Ascending aorta (tissue), 2 donors: ENCODE measurements at regions not wholly inside any gene's neighbourhood (a gene's known extent, or its start where the extent isn't known, plus 50 kb on each side); places are given as distances from the start of the nearest gene placed in this dataset.

Source experiments
- DNase-seq, 2 donors: peaks; one replicate each; pipeline ENCODE4 v3.0.0-alpha.2; 2019; ENCODE audit warnings: low spot score in 2 of 2
- H3K27ac ChIP-seq, 2 donors: fragments of 200-600 bp; sonication (generic); one replicate each; pipeline ENCODE4 v1.5.1; 2016 to 2017; ENCODE audit warnings: mild to moderate bottlenecking in 1 of 2
- H3K27me3 ChIP-seq: fragments of 200-600 bp; sonication (generic); one replicate; pipeline ENCODE4 v1.5.1; 2017
- H3K36me3 ChIP-seq, 2 donors: fragments of 200-600 bp; sonication (generic); one replicate each; pipeline ENCODE4 v1.5.1; 2016
- H3K4me1 ChIP-seq, 2 donors: fragments of 200-600 bp; sonication (generic); one replicate each; pipeline ENCODE4 v1.5.1; 2016 to 2017; ENCODE audit warnings: mild to moderate bottlenecking in 1 of 2
- H3K4me3 ChIP-seq, 2 donors: fragments of 200-600 bp; sonication (generic); one replicate each; pipeline ENCODE4 v1.5.1; 2016 to 2017; ENCODE audit warnings: mild to moderate bottlenecking in 1 of 2
- H3K9me3 ChIP-seq, 2 donors: fragments of 200-600 bp; sonication (generic); one replicate each; pipeline ENCODE4 v1.5.1; 2016
- CTCF ChIP-seq, 3 experiments: fragments of 200-600 bp in 2 of 3; fragments of 450-650 bp in 1 of 3; sonication (generic) in 2 of 3; IDR thresholded peaks; one replicate each; pipeline ENCODE4 v1.5.1; 2016 to 2019; ENCODE audit warnings: antibody characterized with exemption in 3 of 3, mild to moderate bottlenecking in 1 of 3, moderate library complexity in 1 of 3
- intact Hi-C: fragments of 100-400 bp; cut with DNase I; formaldehyde crosslinking; loops from one replicate; pipeline ENCODE4 v1.15.1; 2023

GRCh38 chr1:221641811-221642210 lies 100.1 kb downstream of the DUSP10 start:
- Histone ChIP-seq H3K27ac (no peak overlapping the region), H3K27me3 (no peaks in the 10 kb centered on the region), H3K4me3 (no peak overlapping the region), H3K9me3 (no peaks in the 10 kb centered on the region), H3K36me3 (no peaks in the 10 kb centered on the region), H3K4me1 (no peaks in the 10 kb centered on the region)
- no peak for TF ChIP-seq CTCF (IDR thresholded peaks at IDR 0.05)
- intact Hi-C loops, result no loop called here
- DNase-seq, result no peak

DNA sequence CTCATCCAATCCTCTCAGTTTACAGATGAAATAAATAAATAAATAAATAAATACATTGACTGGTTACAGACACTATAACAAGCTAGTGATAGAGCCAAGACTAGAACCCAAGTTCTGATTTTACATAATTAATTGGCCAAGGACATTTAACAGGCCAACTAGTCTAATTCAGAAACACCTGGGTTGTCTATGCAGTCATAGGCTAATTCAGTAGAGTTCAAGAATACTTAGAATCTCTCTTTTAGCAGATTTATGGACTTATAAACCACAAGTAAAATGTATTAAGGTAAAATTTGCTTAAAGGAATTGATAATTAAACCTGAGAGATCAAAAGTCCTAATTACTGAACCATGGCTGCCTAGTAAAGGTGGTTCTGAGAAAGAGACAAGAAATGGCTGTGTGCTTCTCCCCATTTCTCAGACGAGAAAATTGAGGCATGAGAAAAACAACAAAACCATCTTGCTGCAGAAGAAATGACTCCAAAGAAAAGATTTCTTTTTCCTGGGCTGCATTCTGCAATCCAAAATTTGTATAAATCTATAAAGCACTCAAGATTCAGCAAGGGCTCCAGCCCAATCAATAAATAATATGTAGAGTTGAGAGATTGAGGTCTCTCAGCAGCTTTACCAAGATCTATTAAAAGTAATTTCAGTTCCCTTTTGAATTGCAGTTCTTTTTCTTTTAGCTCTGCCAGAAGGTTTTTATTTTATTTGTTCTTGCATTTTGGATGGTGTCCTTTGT lies 98.3 kb downstream of the DUSP10 start:
- H3K4me1 ChIP-seq, result no peaks in the 10 kb centered on the region
- intact Hi-C loops, result no loop called here
- H3K4me3 ChIP-seq, result no peak overlapping the region
- DNase-seq, result no peak
- no peak overlapping the region for H3K27ac ChIP-seq
- TF ChIP-seq CTCF (IDR thresholded peaks at IDR 0.05), result no peak
- H3K27me3 ChIP-seq, result no peaks in the 10 kb centered on the region
- H3K36me3 ChIP-seq, result no peaks in the 10 kb centered on the region
- H3K9me3 ChIP-seq, result no peaks in the 10 kb centered on the region

- Histone ChIP-seq H3K4me1 (no peaks in the 10 kb centered on the region), H3K4me3 (no peak overlapping the region), H3K27me3 (no peaks in the 10 kb centered on the region), H3K36me3 (no peaks in the 10 kb centered on the region), H3K9me3 (no peaks in the 10 kb centered on the region), H3K27ac (no peak overlapping the region)
- TF ChIP-seq CTCF (IDR thresholded peaks at IDR 0.05), result no peak
- intact Hi-C loops, result no loop called here
- DNase-seq, result no peak
Measured at GRCh38 chr1:221644145-221644448, 97.8 kb downstream of the DUSP10 start.

DNA sequence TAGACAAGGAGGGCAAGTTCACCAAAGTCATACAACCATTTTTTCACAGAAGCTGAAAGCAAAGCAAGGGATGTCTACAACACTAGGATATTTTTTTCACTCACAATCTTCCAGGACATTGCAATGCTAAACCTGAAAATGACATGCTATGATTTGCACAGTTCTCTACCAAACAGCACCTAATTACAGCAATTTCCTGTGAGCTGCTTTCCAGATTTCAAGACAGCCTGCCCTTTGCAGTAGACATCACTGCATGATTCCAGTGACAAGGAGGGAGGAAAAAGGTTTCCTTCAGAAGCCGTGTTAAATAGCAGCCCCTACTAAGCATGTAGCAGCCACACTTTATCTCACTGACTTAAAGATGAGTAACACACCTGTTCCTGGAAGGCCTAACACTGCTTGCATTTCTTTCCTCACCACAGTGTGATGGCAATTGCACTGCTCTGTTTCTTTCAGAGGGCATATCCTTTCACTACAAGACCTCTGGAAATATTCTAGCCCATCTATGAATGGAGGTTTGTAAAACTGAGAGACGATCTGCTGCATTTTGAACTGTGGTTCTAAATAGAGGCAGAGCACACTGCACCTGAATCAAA lies 97.1 kb downstream of the DUSP10 start:
- Histone ChIP-seq H3K9me3 (no peaks in the 10 kb centered on the region), H3K27me3 (no peaks in the 10 kb centered on the region), H3K27ac (no peak overlapping the region), H3K4me3 (no peak overlapping the region), H3K4me1 (no peaks in the 10 kb centered on the region), H3K36me3 (no peaks in the 10 kb centered on the region)
- intact Hi-C loops, result no loop called here
- no peak for DNase-seq
- no peak for TF ChIP-seq CTCF (IDR thresholded peaks at IDR 0.05)

DNA sequence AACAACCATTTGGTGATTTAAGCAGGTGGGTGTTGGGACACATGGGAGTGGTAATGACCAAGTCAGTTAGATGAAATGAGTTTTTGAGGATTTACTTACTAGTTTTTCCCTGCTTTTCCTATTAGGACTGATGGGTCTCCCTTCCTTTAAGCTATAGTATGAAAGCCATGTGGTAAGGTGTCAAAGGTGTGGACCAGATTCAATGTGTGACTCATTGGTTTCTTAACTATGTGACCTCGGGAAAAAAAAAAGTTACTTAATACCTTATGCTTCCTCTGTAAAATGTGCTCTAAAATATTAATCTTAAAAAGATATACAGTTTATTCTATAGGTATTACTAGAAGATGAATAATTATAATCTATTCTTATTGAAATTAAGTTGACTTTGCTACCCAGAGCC lies 93.7 kb downstream of the DUSP10 start:
- no peak for TF ChIP-seq CTCF (IDR thresholded peaks at IDR 0.05)
- no peak for DNase-seq
- no peaks in the 10 kb centered on the region for H3K27me3 ChIP-seq
- no peaks in the 10 kb centered on the region for H3K9me3 ChIP-seq
- no peaks in the 10 kb centered on the region for H3K4me1 ChIP-seq
- no peak overlapping the region for H3K4me3 ChIP-seq
- H3K36me3 ChIP-seq, result no peaks in the 10 kb centered on the region
- no peak overlapping the region for H3K27ac ChIP-seq
- intact Hi-C loops, result no loop called here
